Osteocyte (in vitro differentiated cells): ENCODE measurements at regions not wholly inside any gene's neighbourhood (a gene's known extent, or its start where the extent isn't known, plus 50 kb on each side); places are given as distances from the start of the nearest gene placed in this dataset.

Experiments
- DNase-seq: peaks from one replicate; pipeline ENCODE4 v3.0.0; 2021; ENCODE audit warnings: mixed read lengths; ENCODE audit not compliant: unreplicated experiment; ENCODE audit errors: extremely low spot score
- H3K27ac Mint-ChIP-seq: one replicate; pipeline ENCODE4 v1.8.0; 2021; ENCODE audit warnings: mild to moderate bottlenecking, mixed read lengths; ENCODE audit not compliant: unreplicated experiment
- H3K27me3 Mint-ChIP-seq: one replicate; pipeline ENCODE4 v1.8.0; 2021; ENCODE audit warnings: mixed read lengths; ENCODE audit not compliant: unreplicated experiment
- H3K36me3 Mint-ChIP-seq: one replicate; pipeline ENCODE4 v1.8.0; 2021; ENCODE audit warnings: mixed read lengths; ENCODE audit not compliant: unreplicated experiment
- H3K4me1 Mint-ChIP-seq: one replicate; pipeline ENCODE4 v1.8.0; 2021; ENCODE audit warnings: mixed read lengths; ENCODE audit not compliant: unreplicated experiment
- H3K4me3 Mint-ChIP-seq: one replicate; pipeline ENCODE4 v1.8.0; 2021; ENCODE audit warnings: mild to moderate bottlenecking, moderate library complexity, mixed read lengths; ENCODE audit not compliant: unreplicated experiment
- H3K9me3 Mint-ChIP-seq: one replicate; pipeline ENCODE4 v1.8.0; 2021; ENCODE audit warnings: mixed read lengths; ENCODE audit not compliant: unreplicated experiment
- TF ChIP-seq, protein P1 (sequence below): fragments of 200-600 bp; sonication (generic); IDR thresholded peaks from 2 replicates; pipeline ENCODE4 v1.5.0; 2021; ENCODE audit warnings: antibody characterized with exemption, mild to moderate bottlenecking, moderate library complexity

DNA sequence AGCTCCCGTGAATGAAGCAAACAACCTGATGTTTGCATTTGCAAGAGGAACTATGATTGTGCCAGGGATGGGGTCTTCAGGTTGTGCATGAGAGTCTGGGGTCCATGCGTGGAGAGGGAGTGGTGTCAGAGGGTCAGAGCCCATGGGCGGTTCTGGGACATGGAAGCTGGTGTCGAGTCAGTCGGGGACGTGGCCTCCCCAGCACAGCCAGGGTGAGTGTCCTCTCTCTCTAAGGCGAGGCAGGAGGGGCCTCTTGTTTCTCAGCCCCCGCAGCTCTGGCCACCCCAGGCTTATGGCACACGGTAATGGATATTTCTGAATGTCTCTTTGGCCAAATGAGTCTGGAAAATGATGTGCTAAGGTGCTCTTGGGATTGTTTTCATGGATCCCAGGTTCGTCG, 118.6 kb downstream of the RTP5 start:
- Mint-ChIP-seq H3K27ac (no peak overlapping the region), H3K4me3 (no peak overlapping the region), H3K4me1 (no peaks in the 10 kb centered on the region), H3K27me3 (no peaks in the 10 kb centered on the region), H3K36me3 (no peaks in the 10 kb centered on the region), H3K9me3 (peaks cover 11% of the 10 kb centered on the region)
- TF ChIP-seq, protein P1, sequence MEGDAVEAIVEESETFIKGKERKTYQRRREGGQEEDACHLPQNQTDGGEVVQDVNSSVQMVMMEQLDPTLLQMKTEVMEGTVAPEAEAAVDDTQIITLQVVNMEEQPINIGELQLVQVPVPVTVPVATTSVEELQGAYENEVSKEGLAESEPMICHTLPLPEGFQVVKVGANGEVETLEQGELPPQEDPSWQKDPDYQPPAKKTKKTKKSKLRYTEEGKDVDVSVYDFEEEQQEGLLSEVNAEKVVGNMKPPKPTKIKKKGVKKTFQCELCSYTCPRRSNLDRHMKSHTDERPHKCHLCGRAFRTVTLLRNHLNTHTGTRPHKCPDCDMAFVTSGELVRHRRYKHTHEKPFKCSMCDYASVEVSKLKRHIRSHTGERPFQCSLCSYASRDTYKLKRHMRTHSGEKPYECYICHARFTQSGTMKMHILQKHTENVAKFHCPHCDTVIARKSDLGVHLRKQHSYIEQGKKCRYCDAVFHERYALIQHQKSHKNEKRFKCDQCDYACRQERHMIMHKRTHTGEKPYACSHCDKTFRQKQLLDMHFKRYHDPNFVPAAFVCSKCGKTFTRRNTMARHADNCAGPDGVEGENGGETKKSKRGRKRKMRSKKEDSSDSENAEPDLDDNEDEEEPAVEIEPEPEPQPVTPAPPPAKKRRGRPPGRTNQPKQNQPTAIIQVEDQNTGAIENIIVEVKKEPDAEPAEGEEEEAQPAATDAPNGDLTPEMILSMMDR: no peak
- no peak for DNase-seq

DNA sequence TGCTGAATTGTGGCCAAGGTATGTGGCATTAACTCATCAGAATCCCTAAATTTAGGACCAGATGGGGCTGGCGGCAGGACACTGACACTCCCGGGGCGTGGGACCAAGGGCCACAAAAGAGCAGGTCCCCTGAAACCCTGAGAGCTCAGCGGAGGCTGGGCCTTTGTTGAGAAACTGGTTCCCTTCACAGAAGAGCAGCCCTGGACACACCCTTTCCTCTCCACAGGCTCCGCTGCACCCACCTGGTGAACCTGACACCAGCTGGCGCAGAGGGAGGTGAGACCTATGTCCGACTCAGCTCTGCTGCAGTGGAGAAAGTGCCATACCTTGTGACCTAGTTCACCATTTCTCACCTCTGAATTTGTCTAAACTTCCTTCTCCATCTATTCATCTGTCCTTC, 119.5 kb downstream of the RTP5 start:
- TF ChIP-seq, protein P1: no peak
- peak; percentile 76 for DNase-seq
- no peaks in the 10 kb centered on the region for H3K27me3 Mint-ChIP-seq
- H3K4me1 Mint-ChIP-seq: no peaks in the 10 kb centered on the region
- H3K36me3 Mint-ChIP-seq: no peaks in the 10 kb centered on the region
- no peak overlapping the region for H3K27ac Mint-ChIP-seq
- no peak overlapping the region for H3K4me3 Mint-ChIP-seq
- H3K9me3 Mint-ChIP-seq: peaks cover 11% of the 10 kb centered on the region

DNA sequence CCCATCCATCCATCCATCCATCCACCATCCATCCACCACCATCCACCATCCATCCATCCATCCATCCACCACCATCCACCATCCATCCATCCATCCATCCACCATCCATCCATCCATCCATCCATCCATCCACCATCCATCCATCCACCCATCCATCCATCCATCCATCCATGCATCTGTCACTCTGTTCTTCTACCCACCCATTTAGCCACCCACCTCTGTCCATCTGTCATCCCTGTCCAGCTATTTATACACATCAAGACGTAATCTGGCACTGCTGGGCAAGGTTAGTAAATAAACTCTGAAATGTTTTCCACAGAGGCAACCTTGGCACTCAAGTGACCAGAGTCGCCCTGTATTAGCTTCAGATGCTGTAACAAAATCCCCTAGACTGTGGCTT, 120.9 kb downstream of the RTP5 start:
- Mint-ChIP-seq H3K27me3 (no peaks in the 10 kb centered on the region), H3K4me3 (no peak overlapping the region), H3K9me3 (peaks cover 11% of the 10 kb centered on the region), H3K4me1 (no peaks in the 10 kb centered on the region), H3K36me3 (no peaks in the 10 kb centered on the region), H3K27ac (no peak overlapping the region)
- TF ChIP-seq, protein P1: no peak
- no peak for DNase-seq

DNA sequence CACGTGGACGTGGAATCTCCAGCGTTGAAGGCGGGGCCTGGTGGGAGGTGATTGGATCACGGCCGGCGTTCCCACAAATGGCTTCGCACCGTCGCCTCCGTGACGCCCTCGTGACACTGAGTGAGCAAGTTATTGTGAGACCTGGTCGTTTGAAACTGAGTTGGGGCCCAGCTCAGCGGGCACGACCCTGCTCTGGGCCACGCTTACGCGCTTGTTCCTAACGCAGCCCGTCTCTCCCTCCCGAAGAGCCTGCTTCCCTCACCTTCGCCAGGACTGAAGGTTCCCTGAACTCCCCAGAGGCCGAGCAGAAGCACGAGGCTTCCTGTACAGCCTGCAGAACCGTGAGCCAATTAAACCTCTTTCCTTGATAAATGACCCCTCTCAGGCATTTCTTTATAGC, 121.8 kb downstream of the RTP5 start:
- no peak overlapping the region for H3K4me3 Mint-ChIP-seq

DNA sequence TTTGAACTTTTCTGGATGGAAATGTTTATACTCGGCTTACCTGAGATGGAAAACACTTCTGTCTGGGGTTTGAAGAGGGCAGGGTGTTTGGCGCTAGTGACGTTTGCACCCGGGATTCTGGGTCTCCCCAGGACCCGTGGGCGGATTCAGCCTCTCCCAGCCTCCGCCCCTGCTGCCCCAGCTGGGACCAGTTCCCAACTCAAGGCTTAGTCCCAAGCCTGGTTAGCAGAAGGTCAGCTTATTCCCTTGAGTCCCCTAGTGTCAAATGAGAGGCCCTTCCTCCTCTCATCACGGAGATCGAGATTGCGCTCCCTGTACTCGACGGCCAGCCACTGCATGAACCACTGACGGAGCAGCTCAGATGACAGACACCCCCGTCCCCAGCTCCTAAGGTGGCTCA, 123.2 kb downstream of the RTP5 start:
- Mint-ChIP-seq H3K4me3 (no peak overlapping the region), H3K27me3 (no peaks in the 10 kb centered on the region), H3K4me1 (no peaks in the 10 kb centered on the region), H3K36me3 (no peaks in the 10 kb centered on the region), H3K9me3 (peaks cover 11% of the 10 kb centered on the region), H3K27ac (no peak overlapping the region)
- DNase-seq: no peak
- TF ChIP-seq, protein P1: no peak

More for the DNA sequence above, 121.8 kb downstream of the RTP5 start:
- no peaks in the 10 kb centered on the region for H3K36me3 Mint-ChIP-seq
- DNase-seq: no peak
- H3K4me1 Mint-ChIP-seq: no peaks in the 10 kb centered on the region
- H3K27me3 Mint-ChIP-seq: no peaks in the 10 kb centered on the region
- no peak overlapping the region for H3K27ac Mint-ChIP-seq
- peaks cover 11% of the 10 kb centered on the region for H3K9me3 Mint-ChIP-seq
- TF ChIP-seq, protein P1: no peak
